ENCODE measurements at regions not wholly inside any gene's neighbourhood (a gene's known extent, or its start where the extent isn't known, plus 50 kb on each side); places are given as distances from the start of the nearest gene placed in this dataset.

DNA sequence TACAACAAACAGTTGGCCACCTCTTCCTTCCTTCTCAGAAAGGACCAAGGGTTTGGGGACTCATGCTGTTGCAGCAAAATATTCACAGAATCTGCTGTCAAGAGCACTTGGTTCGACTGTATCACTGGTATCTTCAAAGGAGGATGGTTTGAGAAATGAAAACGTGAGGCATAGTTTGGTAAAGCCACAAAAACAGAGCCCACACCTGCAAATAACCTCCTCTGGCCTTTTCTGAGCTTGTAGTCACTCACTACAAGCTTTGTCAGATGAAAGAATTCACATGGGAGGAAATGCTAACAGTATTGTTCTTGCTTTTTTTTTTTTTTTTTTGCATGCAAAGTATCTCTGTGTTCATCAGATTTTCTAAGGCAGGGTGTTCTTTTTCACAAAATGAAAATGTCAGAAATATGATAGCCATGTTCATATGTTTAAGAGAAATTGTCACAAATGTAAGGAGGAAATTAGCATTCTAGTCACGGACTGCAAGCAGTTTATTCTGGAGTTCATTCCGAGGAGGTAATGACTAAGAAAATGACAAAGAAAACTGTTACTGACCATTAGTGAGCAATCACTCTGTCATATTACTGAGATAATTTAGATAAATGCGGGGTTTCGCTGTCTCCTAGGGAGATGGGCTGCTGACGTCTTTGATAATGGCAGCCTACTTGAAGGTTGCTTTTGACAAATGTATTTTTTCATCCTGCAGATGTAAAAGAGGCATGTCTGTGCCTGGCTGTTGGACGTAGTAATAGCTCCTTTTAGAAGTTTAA lies 117.8 kb upstream of the MYO3A start:
- H3K9me3 ChIP-seq (ENCODE audit: severe bottlenecking) = no peaks in the 10 kb centered on the region
- H3K27ac ChIP-seq (ENCODE audit: poor library complexity, severe bottlenecking) = no peak overlapping the region
- H3K4me1 ChIP-seq (ENCODE audit: insufficient read depth, poor library complexity, severe bottlenecking) = no peaks in the 10 kb centered on the region
- no peak for ATAC-seq (ENCODE audit: low read depth)
- TF ChIP-seq, protein P1, sequence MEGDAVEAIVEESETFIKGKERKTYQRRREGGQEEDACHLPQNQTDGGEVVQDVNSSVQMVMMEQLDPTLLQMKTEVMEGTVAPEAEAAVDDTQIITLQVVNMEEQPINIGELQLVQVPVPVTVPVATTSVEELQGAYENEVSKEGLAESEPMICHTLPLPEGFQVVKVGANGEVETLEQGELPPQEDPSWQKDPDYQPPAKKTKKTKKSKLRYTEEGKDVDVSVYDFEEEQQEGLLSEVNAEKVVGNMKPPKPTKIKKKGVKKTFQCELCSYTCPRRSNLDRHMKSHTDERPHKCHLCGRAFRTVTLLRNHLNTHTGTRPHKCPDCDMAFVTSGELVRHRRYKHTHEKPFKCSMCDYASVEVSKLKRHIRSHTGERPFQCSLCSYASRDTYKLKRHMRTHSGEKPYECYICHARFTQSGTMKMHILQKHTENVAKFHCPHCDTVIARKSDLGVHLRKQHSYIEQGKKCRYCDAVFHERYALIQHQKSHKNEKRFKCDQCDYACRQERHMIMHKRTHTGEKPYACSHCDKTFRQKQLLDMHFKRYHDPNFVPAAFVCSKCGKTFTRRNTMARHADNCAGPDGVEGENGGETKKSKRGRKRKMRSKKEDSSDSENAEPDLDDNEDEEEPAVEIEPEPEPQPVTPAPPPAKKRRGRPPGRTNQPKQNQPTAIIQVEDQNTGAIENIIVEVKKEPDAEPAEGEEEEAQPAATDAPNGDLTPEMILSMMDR (IDR thresholded peaks at IDR 0.05; ENCODE audit: poor library complexity, severe bottlenecking) = no peak
- peaks cover 4% of the 10 kb centered on the region for H3K27me3 ChIP-seq (ENCODE audit: insufficient read depth, poor library complexity, severe bottlenecking)
- no peaks in the 10 kb centered on the region for H3K36me3 ChIP-seq (ENCODE audit: low read depth)
- no peak for DNase-seq (ENCODE audit: low spot score)
- H3K4me3 ChIP-seq (ENCODE audit: severe bottlenecking) = no peak overlapping the region

DNA sequence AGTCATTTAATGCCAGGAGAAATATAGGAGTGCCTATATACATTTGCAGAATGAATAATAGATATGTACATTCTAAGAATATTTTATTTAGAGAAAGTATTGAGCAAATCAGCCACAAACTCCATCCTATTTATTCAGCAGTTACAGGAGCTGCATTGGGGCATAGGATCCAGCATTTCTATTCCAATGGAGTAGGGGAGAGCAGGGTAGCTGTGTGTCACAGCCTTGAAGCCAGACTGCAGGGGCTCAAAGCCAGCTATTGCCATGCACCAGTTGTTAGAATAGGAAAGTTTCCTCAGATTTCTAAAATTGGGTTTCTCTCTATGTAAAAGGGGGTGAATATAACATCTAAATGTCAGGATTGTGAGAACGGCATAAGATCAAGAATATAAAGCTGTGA lies 116.8 kb upstream of the MYO3A start:
- peaks cover 4% of the 10 kb centered on the region for H3K27me3 ChIP-seq (ENCODE audit: insufficient read depth, poor library complexity, severe bottlenecking)
- ATAC-seq (ENCODE audit: low read depth) (no peak), DNase-seq (ENCODE audit: low spot score) (no peak)
- H3K4me1 ChIP-seq (ENCODE audit: insufficient read depth, poor library complexity, severe bottlenecking) = no peaks in the 10 kb centered on the region
- H3K27ac ChIP-seq (ENCODE audit: poor library complexity, severe bottlenecking) = no peak overlapping the region
- TF ChIP-seq, protein P1 (IDR thresholded peaks at IDR 0.05; ENCODE audit: poor library complexity, severe bottlenecking) = no peak
- H3K36me3 ChIP-seq (ENCODE audit: low read depth) = no peaks in the 10 kb centered on the region
- H3K9me3 ChIP-seq (ENCODE audit: severe bottlenecking) = no peaks in the 10 kb centered on the region
- no peak overlapping the region for H3K4me3 ChIP-seq (ENCODE audit: severe bottlenecking)

DNA sequence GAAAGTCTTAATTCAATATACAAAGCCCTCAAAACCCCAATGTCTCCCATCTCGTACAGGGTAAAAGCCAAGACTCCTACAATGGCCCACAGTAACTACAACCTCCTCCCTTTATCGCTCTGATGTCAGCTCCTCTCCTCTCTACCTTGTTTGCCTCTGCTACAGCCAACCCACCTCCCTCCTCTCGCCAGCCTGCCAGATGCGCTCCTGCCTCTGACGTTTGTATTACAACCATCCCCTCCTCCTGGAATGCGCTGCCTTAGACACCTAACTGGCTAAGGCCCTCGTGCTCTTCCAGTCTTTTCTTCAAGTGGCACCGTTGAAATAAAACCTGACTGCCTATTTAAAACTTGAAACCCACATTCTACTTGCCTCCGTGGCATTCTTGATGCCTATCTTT lies 115.3 kb upstream of the MYO3A start:
- Histone ChIP-seq H3K4me1 (ENCODE audit: insufficient read depth, poor library complexity, severe bottlenecking) (no peaks in the 10 kb centered on the region), H3K9me3 (ENCODE audit: severe bottlenecking) (no peaks in the 10 kb centered on the region), H3K4me3 (ENCODE audit: severe bottlenecking) (no peak overlapping the region), H3K36me3 (ENCODE audit: low read depth) (no peaks in the 10 kb centered on the region), H3K27ac (ENCODE audit: poor library complexity, severe bottlenecking) (no peak overlapping the region), H3K27me3 (ENCODE audit: insufficient read depth, poor library complexity, severe bottlenecking) (peaks cover 4% of the 10 kb centered on the region)
- ATAC-seq (ENCODE audit: low read depth) = 0 out of 3 replicates have a peak, but pooled peaks have one; percentile 29
- no peak for DNase-seq (ENCODE audit: low spot score)
- TF ChIP-seq, protein P1 (IDR thresholded peaks at IDR 0.05; ENCODE audit: poor library complexity, severe bottlenecking) = no peak

DNA sequence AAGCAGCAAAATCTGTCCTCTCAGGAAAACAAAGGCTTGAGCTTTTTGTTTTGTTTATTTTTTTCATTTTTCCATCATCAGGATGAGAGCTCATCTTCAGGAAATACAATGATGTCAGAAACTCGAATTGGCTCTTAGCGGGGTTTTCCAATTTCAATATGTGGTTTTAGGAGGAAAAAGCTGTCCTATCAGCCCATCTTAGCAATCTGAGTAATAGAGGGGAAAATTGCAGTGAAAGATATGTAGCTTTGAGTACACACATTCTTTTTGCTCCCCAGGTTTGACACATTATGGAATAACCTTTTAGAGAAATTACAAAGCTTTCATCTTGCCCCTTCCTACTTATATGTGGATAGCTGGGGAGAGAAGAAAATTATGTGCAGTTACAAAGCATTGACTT lies 113.6 kb upstream of the MYO3A start:
- no peak overlapping the region for H3K4me3 ChIP-seq (ENCODE audit: severe bottlenecking)
- no peaks in the 10 kb centered on the region for H3K4me1 ChIP-seq (ENCODE audit: insufficient read depth, poor library complexity, severe bottlenecking)
- TF ChIP-seq, protein P1 (IDR thresholded peaks at IDR 0.05; ENCODE audit: poor library complexity, severe bottlenecking) = no peak
- DNase-seq (ENCODE audit: low spot score) (no peak), ATAC-seq (ENCODE audit: low read depth) (no peak)
- no peaks in the 10 kb centered on the region for H3K36me3 ChIP-seq (ENCODE audit: low read depth)
- no peak overlapping the region for H3K27ac ChIP-seq (ENCODE audit: poor library complexity, severe bottlenecking)
- H3K27me3 ChIP-seq (ENCODE audit: insufficient read depth, poor library complexity, severe bottlenecking) = peaks cover 4% of the 10 kb centered on the region
- H3K9me3 ChIP-seq (ENCODE audit: severe bottlenecking) = no peaks in the 10 kb centered on the region

DNA sequence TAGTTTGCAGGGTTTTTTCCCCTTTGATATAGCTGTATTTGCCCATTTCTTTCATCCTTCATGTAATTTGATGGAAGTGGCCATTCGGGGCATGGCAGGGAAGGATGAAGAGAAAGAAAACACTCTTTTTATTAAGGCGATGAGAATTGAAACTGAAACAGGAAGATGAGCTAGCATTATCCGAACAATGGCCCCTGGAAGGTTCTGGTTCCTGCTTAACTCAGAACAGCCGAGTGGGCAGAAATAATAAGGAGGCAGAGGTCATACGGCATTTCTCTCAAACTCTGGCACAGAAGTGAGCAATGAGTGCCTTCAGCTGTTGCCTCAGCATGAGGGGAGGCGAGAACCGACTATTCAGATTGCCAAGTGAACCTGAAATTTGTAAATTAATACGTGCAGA lies 113.2 kb upstream of the MYO3A start:
- DNase-seq (ENCODE audit: low spot score) = no peak
- Histone ChIP-seq H3K27ac (ENCODE audit: poor library complexity, severe bottlenecking) (no peak overlapping the region), H3K27me3 (ENCODE audit: insufficient read depth, poor library complexity, severe bottlenecking) (peaks cover 4% of the 10 kb centered on the region), H3K4me3 (ENCODE audit: severe bottlenecking) (no peak overlapping the region), H3K4me1 (ENCODE audit: insufficient read depth, poor library complexity, severe bottlenecking) (no peaks in the 10 kb centered on the region), H3K9me3 (ENCODE audit: severe bottlenecking) (no peaks in the 10 kb centered on the region), H3K36me3 (ENCODE audit: low read depth) (no peaks in the 10 kb centered on the region)
- ATAC-seq (ENCODE audit: low read depth) = no peak
- TF ChIP-seq, protein P1 (IDR thresholded peaks at IDR 0.05; ENCODE audit: poor library complexity, severe bottlenecking) = no peak

All from RWPE2 (cell line).